PC-3 (cell line): ENCODE measurements at regions not wholly inside any gene's neighbourhood (a gene's known extent, or its start where the extent isn't known, plus 50 kb on each side); places are given as distances from the start of the nearest gene placed in this dataset.

Experiments used
- ATAC-seq: fragments of 200-7000 bp; cut with Tn5 transposase; 2 replicates; pipeline ENCODE4 v1.9.1; 2020; ENCODE audit warnings: mild to moderate bottlenecking, moderate library complexity
- BruUV-seq: library from RNA; stranded (reverse); fragments of 400-500 nt; replicated peaks from 2 replicates; lab custom pipeline; 2021; lab: Mats Ljungman, UMichigan
- CTCF ChIA-PET: fragments of 300-600 bp; sonication (Branson Sonifier 250); formaldehyde crosslinking; loops from one replicate; lab custom pipeline; 2022; ENCODE audit warnings: antibody characterized with exemption; lab: Charles Lee
- POLR2A ChIA-PET: fragments of 300-600 bp; sonication (Branson Sonifier 250); formaldehyde crosslinking; loops from one replicate; lab custom pipeline; 2022; ENCODE audit warnings: antibody characterized with exemption; ENCODE audit not compliant: unreplicated experiment; lab: Charles Lee
- DNase-seq: peaks from one replicate; pipeline ENCODE4 v3.0.0-alpha.2; 2015
- H2AFZ ChIP-seq: fragments of 300-600 bp; sonication (generic); 2 replicates; pipeline ENCODE4 v1.6.0; 2016; ENCODE audit warnings: antibody characterized with exemption, low read length
- H3F3A ChIP-seq: fragments of 300-600 bp; sonication (generic); one replicate; pipeline ENCODE4 v1.6.0; 2017; ENCODE audit warnings: antibody characterized with exemption, low read length, control low read depth, mild to moderate bottlenecking; ENCODE audit not compliant: unreplicated experiment
- H3K27ac ChIP-seq: fragments of 300-600 bp; sonication (generic); 2 replicates; pipeline ENCODE4 v1.5.1; 2016; ENCODE audit warnings: mild to moderate bottlenecking, low read length
- H3K27me3 ChIP-seq: fragments of 300-600 bp; sonication (generic); 2 replicates; pipeline ENCODE4 v1.6.1; 2016; ENCODE audit warnings: low read length, mixed read lengths
- H3K36me3 ChIP-seq: fragments of 300-600 bp; sonication (generic); 2 replicates; pipeline ENCODE4 v1.6.1; 2016; ENCODE audit warnings: low read depth, mixed run types, low read length, mixed read lengths
- H3K4me1 ChIP-seq: fragments of 300-600 bp; sonication (generic); 2 replicates; pipeline ENCODE4 v1.5.1; 2016; ENCODE audit warnings: low read length; ENCODE audit not compliant: insufficient read depth
- H3K4me2 ChIP-seq: fragments of 300-600 bp; sonication (generic); 2 replicates; pipeline ENCODE4 v1.6.0; 2016; ENCODE audit warnings: low read length
- H3K4me3 ChIP-seq: fragments of 300-600 bp; sonication (generic); 2 replicates; pipeline ENCODE4 v1.5.1; 2016; ENCODE audit warnings: mild to moderate bottlenecking, low read length, mixed read lengths
- H3K79me2 ChIP-seq: fragments of 300-600 bp; sonication (generic); 2 replicates; pipeline ENCODE4 v1.6.1; 2017; ENCODE audit warnings: low read length, mixed read lengths
- H3K9ac ChIP-seq: fragments of 300-600 bp; sonication (generic); 2 replicates; pipeline ENCODE4 v1.6.0; 2016; ENCODE audit warnings: mild to moderate bottlenecking, low read length
- H3K9me2 ChIP-seq: fragments of 300-600 bp; sonication (generic); replicated peaks from 2 replicates; pipeline ENCODE4 v1.6.1; 2016; ENCODE audit warnings: mixed run types, low read length, mixed read lengths
- H3K9me3 ChIP-seq: fragments of 300-600 bp; sonication (generic); 2 replicates; pipeline ENCODE4 v1.6.1; 2016; ENCODE audit warnings: low read length, mixed read lengths
- H4K20me1 ChIP-seq: fragments of 300-600 bp; sonication (generic); 2 replicates; pipeline ENCODE4 v1.6.1; 2016; ENCODE audit warnings: low read length, mixed read lengths
- EZH2 ChIP-seq: fragments of 300-600 bp; sonication (generic); IDR thresholded peaks from one replicate; pipeline ENCODE4 v1.6.1; 2017; ENCODE audit warnings: antibody characterized with exemption, mild to moderate bottlenecking, low read length; ENCODE audit not compliant: unreplicated experiment
- EZH2phosphoT487 ChIP-seq: fragments of 300-600 bp; sonication (generic); IDR thresholded peaks from 2 replicates; pipeline ENCODE4 v1.6.1; 2018; ENCODE audit warnings: mild to moderate bottlenecking, antibody characterized with exemption, low read length, borderline replicate concordance
- intact Hi-C: fragments of 100-400 bp; cut with micrococcal nuclease; formaldehyde crosslinking; loops from 2 replicates; pipeline ENCODE4 v1.9.0; 2023
- TF ChIP-seq, protein P1 (sequence below): fragments of 300-600 bp; sonication (generic); conservative IDR thresholded peaks from 2 replicates; pipeline ENCODE4 v1.5.1; 2017; ENCODE audit warnings: antibody characterized with exemption, low read depth, mild to moderate bottlenecking, low read length

- Histone ChIP-seq H3K4me2 (no peak overlapping the region), H3K27ac (no peak overlapping the region), H3K9me3 (no peaks in the 10 kb centered on the region), H4K20me1 (no peaks in the 10 kb centered on the region), H3K36me3 (no peaks in the 10 kb centered on the region), H3K9me2 (no peaks in the 10 kb centered on the region), H3K4me1 (no peaks in the 10 kb centered on the region), H2AFZ (no peak overlapping the region), H3K27me3 (peaks cover 85% of the 10 kb centered on the region), H3K9ac (no peak overlapping the region), H3K4me3 (no peak overlapping the region), H3K79me2 (no peaks in the 10 kb centered on the region), H3F3A (no peaks in the 10 kb centered on the region)
- no peak for TF ChIP-seq EZH2phosphoT487
- no peak for TF ChIP-seq EZH2
- TF ChIP-seq, protein P1, sequence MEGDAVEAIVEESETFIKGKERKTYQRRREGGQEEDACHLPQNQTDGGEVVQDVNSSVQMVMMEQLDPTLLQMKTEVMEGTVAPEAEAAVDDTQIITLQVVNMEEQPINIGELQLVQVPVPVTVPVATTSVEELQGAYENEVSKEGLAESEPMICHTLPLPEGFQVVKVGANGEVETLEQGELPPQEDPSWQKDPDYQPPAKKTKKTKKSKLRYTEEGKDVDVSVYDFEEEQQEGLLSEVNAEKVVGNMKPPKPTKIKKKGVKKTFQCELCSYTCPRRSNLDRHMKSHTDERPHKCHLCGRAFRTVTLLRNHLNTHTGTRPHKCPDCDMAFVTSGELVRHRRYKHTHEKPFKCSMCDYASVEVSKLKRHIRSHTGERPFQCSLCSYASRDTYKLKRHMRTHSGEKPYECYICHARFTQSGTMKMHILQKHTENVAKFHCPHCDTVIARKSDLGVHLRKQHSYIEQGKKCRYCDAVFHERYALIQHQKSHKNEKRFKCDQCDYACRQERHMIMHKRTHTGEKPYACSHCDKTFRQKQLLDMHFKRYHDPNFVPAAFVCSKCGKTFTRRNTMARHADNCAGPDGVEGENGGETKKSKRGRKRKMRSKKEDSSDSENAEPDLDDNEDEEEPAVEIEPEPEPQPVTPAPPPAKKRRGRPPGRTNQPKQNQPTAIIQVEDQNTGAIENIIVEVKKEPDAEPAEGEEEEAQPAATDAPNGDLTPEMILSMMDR, result no peak
- intact Hi-C loops, result no loop called here
- ATAC-seq, result no peak
- CTCF ChIA-PET, result no interaction called here
- no TSS peak for BruUV-seq
- DNase-seq, result no peak
- POLR2A ChIA-PET, result no interaction called here
Observed at GRCh38 chr1:4058706-4059105, 158.6 kb upstream of the C1orf174 start.

GRCh38 chr1:4059270-4059669 lies 159.2 kb upstream of the C1orf174 start:
- H3K4me3 ChIP-seq, result no peak overlapping the region
- BruUV-seq, result no TSS peak
- TF ChIP-seq EZH2phosphoT487 (no peak), EZH2 (no peak)
- TF ChIP-seq, protein P1, result no peak
- H3K9me2 ChIP-seq, result no peaks in the 10 kb centered on the region
- intact Hi-C loops, result no loop called here
- DNase-seq, result no peak
- no peaks in the 10 kb centered on the region for H3K36me3 ChIP-seq
- no peaks in the 10 kb centered on the region for H3F3A ChIP-seq
- POLR2A ChIA-PET, result no interaction called here
- no peak overlapping the region for H3K27ac ChIP-seq
- H3K4me1 ChIP-seq, result no peaks in the 10 kb centered on the region
- no peak overlapping the region for H3K9ac ChIP-seq
- no peak for ATAC-seq
- H2AFZ ChIP-seq, result no peak overlapping the region
- no peaks in the 10 kb centered on the region for H3K79me2 ChIP-seq
- no peaks in the 10 kb centered on the region for H4K20me1 ChIP-seq
- H3K9me3 ChIP-seq, result no peaks in the 10 kb centered on the region
- H3K27me3 ChIP-seq, result peaks cover 80% of the 10 kb centered on the region
- no peak overlapping the region for H3K4me2 ChIP-seq
- CTCF ChIA-PET, result no interaction called here

DNA sequence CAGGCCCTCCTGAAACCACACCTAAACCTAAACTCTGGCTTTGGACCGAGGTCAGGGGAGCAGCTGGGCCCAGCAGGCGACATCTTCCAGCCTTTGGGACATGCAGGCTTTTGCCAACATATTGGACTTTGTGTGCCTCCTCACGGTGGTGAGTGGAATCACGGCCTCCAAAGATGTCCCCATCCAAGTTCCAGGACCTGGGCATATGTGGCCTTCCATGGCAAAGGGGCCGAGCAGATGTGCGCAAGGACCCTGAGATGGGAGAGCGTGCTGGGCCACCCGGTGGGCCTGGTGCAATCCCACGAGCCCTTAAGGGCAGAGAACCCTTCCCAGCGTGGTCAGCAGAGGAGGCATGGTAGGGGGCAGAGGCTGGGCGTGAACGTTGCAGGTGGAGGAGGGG lies 160.8 kb upstream of the C1orf174 start:
- H3K9me3 ChIP-seq, result peaks cover 6% of the 10 kb centered on the region; the same call in 1 of the 2 replicates
- H3K4me3 ChIP-seq, result no peak overlapping the region
- no TSS peak for BruUV-seq
- no peaks in the 10 kb centered on the region for H3F3A ChIP-seq
- no peaks in the 10 kb centered on the region for H3K36me3 ChIP-seq
- intact Hi-C loops, result no loop called here
- ChIA-PET POLR2A (no interaction called here), CTCF (no interaction called here)
- no peak overlapping the region for H3K9ac ChIP-seq
- TF ChIP-seq EZH2phosphoT487, result no peak
- no peak for TF ChIP-seq EZH2
- TF ChIP-seq, protein P1, result no peak
- H3K27ac ChIP-seq, result no peak overlapping the region
- DNase-seq (no peak), ATAC-seq (no peak)
- no peaks in the 10 kb centered on the region for H3K79me2 ChIP-seq
- H2AFZ ChIP-seq, result no peak overlapping the region
- H3K9me2 ChIP-seq, result no peaks in the 10 kb centered on the region
- H4K20me1 ChIP-seq, result no peaks in the 10 kb centered on the region
- H3K4me2 ChIP-seq, result no peak overlapping the region
- peaks cover 66% of the 10 kb centered on the region for H3K27me3 ChIP-seq
- H3K4me1 ChIP-seq, result no peaks in the 10 kb centered on the region
